AG04450 (cell line): ENCODE measurements at regions not wholly inside any gene's neighbourhood (a gene's known extent, or its start where the extent isn't known, plus 50 kb on each side); places are given as distances from the start of the nearest gene placed in this dataset.

Source experiments
- CTCF ChIA-PET: fragments of 300-600, 350-600 bp; formaldehyde crosslinking; extraction: SDS; loops from one replicate; lab custom pipeline; 2022; ENCODE audit warnings: antibody characterized with exemption, inconsistent platforms; lab: Charles Lee
- POLR2A ChIA-PET: fragments of 350-600 bp; formaldehyde crosslinking; extraction: SDS; loops from one replicate; lab custom pipeline; 2021; ENCODE audit warnings: antibody characterized with exemption, inconsistent platforms; lab: Yijun Ruan, JAX
- DNase-seq: peaks from one replicate; pipeline ENCODE4 v3.0.0-alpha.2; 2011; ENCODE audit warnings: low read depth, low spot score
- H3K27ac ChIP-seq: one replicate; pipeline ENCODE4 v1.5.1; 2012; ENCODE audit warnings: low read depth, low read length, control low read depth
- H3K27me3 ChIP-seq: one replicate; pipeline ENCODE4 v1.6.0; 2012; ENCODE audit warnings: low read length; ENCODE audit not compliant: control insufficient read depth, insufficient read depth
- H3K4me3 ChIP-seq: 2 replicates; pipeline ENCODE4 v1.5.1; 2011; ENCODE audit warnings: mild to moderate bottlenecking, low read depth, low read length, control low read depth
- H3K9me3 ChIP-seq: 2 replicates; pipeline ENCODE4 v1.5.1; 2012; ENCODE audit warnings: low read length; ENCODE audit not compliant: control insufficient read depth, insufficient read depth
- CTCF ChIP-seq: IDR thresholded peaks from 2 replicates; pipeline ENCODE4 v1.5.1; 2011; ENCODE audit warnings: low read depth, low read length, control low read depth, inconsistent platforms

- no peaks in the 10 kb centered on the region for H3K9me3 ChIP-seq
- H3K27ac ChIP-seq: no peak overlapping the region
- no peak for DNase-seq
- H3K27me3 ChIP-seq: no peaks in the 10 kb centered on the region
- ChIA-PET POLR2A (no interaction called here), CTCF (interaction anchor here (0.6 to 1.6 kb wide), 6 partner anchors 15 to 585 kb away, joined by 3 to 10 read pairs (median 4); no protein-coding TSS in a partner anchor)
- H3K4me3 ChIP-seq: no peak overlapping the region
- peak; percentile 48 for TF ChIP-seq CTCF
These were observed 173.9 kb upstream of the GRM3 start for GRCh38 chr7:86469680-86470295.

- H3K9me3 ChIP-seq: no peaks in the 10 kb centered on the region
- no peak overlapping the region for H3K4me3 ChIP-seq
- ChIA-PET CTCF (interaction anchor here (1.2 kb wide), 1 partner anchor 15 kb away, joined by 4 read pairs; no protein-coding TSS in a partner anchor), POLR2A (no interaction called here)
- no peaks in the 10 kb centered on the region for H3K27me3 ChIP-seq
- TF ChIP-seq CTCF: no peak
- no peak for DNase-seq
- no peak overlapping the region for H3K27ac ChIP-seq
These were observed 189.0 kb upstream of the GRM3 start for GRCh38 chr7:86454753-86455152.

GRCh38 chr7:86453454-86453853 is 190.3 kb upstream of the GRM3 start:
- no peak for TF ChIP-seq CTCF
- ChIA-PET CTCF (no interaction called here), POLR2A (no interaction called here)
- Histone ChIP-seq H3K9me3 (no peaks in the 10 kb centered on the region), H3K27me3 (no peaks in the 10 kb centered on the region), H3K27ac (no peak overlapping the region), H3K4me3 (no peak overlapping the region)
- no peak for DNase-seq

GRCh38 chr7:86448856-86449255 is 194.9 kb upstream of the GRM3 start:
- H3K27me3 ChIP-seq: no peaks in the 10 kb centered on the region
- ChIA-PET CTCF (no interaction called here), POLR2A (no interaction called here)
- no peak overlapping the region for H3K4me3 ChIP-seq
- no peaks in the 10 kb centered on the region for H3K9me3 ChIP-seq
- no peak for TF ChIP-seq CTCF
- DNase-seq: no peak
- no peak overlapping the region for H3K27ac ChIP-seq

GRCh38 chr7:86445285-86445684 is 198.4 kb upstream of the GRM3 start:
- CTCF ChIA-PET: no interaction called here
- H3K4me3 ChIP-seq: no peak overlapping the region
- H3K27ac ChIP-seq: no peak overlapping the region
- no peak for DNase-seq
- peaks cover 3% of the 10 kb centered on the region; the same call in 1 of the 2 replicates for H3K9me3 ChIP-seq
- TF ChIP-seq CTCF: no peak
- no peaks in the 10 kb centered on the region for H3K27me3 ChIP-seq
- POLR2A ChIA-PET: no interaction called here
